ENCODE measurements at regions not wholly inside any gene's neighbourhood (a gene's known extent, or its start where the extent isn't known, plus 50 kb on each side); places are given as distances from the start of the nearest gene placed in this dataset.

- Histone ChIP-seq H2AFZ (no peak overlapping the region), H3K9me2 (replicated peaks; ENCODE audit: insufficient read depth) (no peaks in the 10 kb centered on the region), H3K4me1 (ENCODE audit: insufficient read depth) (no peaks in the 10 kb centered on the region), H3K9me3 (ENCODE audit: low read depth) (no peaks in the 10 kb centered on the region), H3K36me3 (replicated peaks; ENCODE audit: insufficient read depth, low read depth) (no peaks in the 10 kb centered on the region), H3K27ac (no peak overlapping the region), H3K27me3 (no peaks in the 10 kb centered on the region), H3K4me3 (no peak overlapping the region), H4K20me1 (ENCODE audit: insufficient read depth, poor library complexity, severe bottlenecking) (no peaks in the 10 kb centered on the region), H3K4me2 (no peak overlapping the region), H3K79me2 (no peaks in the 10 kb centered on the region)
- DNase-seq (ENCODE audit: low spot score), result no peak
- TF ChIP-seq EZH2 (IDR thresholded peaks at IDR 0.05; ENCODE audit: borderline replicate concordance), result no peak
- 100% methylated on average over 1 of the region's 1 CpG for WGBS (ENCODE audit: low lambda C conversion rate, missing lambda C conversion rate)
Observed at GRCh38 chr2:196384729-196385128, 213.4 kb upstream of the STK17B start.

GRCh38 chr2:196389670-196390069, 218.3 kb upstream of the STK17B start:
- Histone ChIP-seq H3K4me3 (no peak overlapping the region), H3K79me2 (no peaks in the 10 kb centered on the region), H3K36me3 (replicated peaks; ENCODE audit: insufficient read depth, low read depth) (no peaks in the 10 kb centered on the region), H3K4me2 (no peak overlapping the region), H3K27me3 (no peaks in the 10 kb centered on the region), H3K9me3 (ENCODE audit: low read depth) (no peaks in the 10 kb centered on the region), H3K27ac (no peak overlapping the region), H3K4me1 (ENCODE audit: insufficient read depth) (no peaks in the 10 kb centered on the region), H3K9me2 (replicated peaks; ENCODE audit: insufficient read depth) (no peaks in the 10 kb centered on the region), H2AFZ (no peak overlapping the region), H4K20me1 (ENCODE audit: insufficient read depth, poor library complexity, severe bottlenecking) (no peaks in the 10 kb centered on the region)
- no peak for DNase-seq (ENCODE audit: low spot score)
- TF ChIP-seq, protein P1, sequence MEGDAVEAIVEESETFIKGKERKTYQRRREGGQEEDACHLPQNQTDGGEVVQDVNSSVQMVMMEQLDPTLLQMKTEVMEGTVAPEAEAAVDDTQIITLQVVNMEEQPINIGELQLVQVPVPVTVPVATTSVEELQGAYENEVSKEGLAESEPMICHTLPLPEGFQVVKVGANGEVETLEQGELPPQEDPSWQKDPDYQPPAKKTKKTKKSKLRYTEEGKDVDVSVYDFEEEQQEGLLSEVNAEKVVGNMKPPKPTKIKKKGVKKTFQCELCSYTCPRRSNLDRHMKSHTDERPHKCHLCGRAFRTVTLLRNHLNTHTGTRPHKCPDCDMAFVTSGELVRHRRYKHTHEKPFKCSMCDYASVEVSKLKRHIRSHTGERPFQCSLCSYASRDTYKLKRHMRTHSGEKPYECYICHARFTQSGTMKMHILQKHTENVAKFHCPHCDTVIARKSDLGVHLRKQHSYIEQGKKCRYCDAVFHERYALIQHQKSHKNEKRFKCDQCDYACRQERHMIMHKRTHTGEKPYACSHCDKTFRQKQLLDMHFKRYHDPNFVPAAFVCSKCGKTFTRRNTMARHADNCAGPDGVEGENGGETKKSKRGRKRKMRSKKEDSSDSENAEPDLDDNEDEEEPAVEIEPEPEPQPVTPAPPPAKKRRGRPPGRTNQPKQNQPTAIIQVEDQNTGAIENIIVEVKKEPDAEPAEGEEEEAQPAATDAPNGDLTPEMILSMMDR (IDR thresholded peaks at IDR 0.05; ENCODE audit: poor library complexity), result no peak
- TF ChIP-seq EZH2phosphoT487 (IDR thresholded peaks at IDR 0.05; ENCODE audit: low read depth, severe bottlenecking, unreplicated experiment) (no peak), EZH2 (IDR thresholded peaks at IDR 0.05; ENCODE audit: borderline replicate concordance) (no peak)

GRCh38 chr2:196390243-196391148, 219.1 kb upstream of the STK17B start:
- Histone ChIP-seq H3K9me3 (ENCODE audit: low read depth) (no peaks in the 10 kb centered on the region), H3K4me3 (no peak overlapping the region), H3K4me1 (ENCODE audit: insufficient read depth) (no peaks in the 10 kb centered on the region), H3K4me2 (no peak overlapping the region), H3K9me2 (replicated peaks; ENCODE audit: insufficient read depth) (no peaks in the 10 kb centered on the region), H3K79me2 (no peaks in the 10 kb centered on the region), H4K20me1 (ENCODE audit: insufficient read depth, poor library complexity, severe bottlenecking) (no peaks in the 10 kb centered on the region), H2AFZ (no peak overlapping the region), H3K27me3 (no peaks in the 10 kb centered on the region), H3K27ac (no peak overlapping the region), H3K36me3 (replicated peaks; ENCODE audit: insufficient read depth, low read depth) (no peaks in the 10 kb centered on the region)
- TF ChIP-seq EZH2 (IDR thresholded peaks at IDR 0.05; ENCODE audit: borderline replicate concordance) (no peak), EZH2phosphoT487 (IDR thresholded peaks at IDR 0.05; ENCODE audit: low read depth, severe bottlenecking, unreplicated experiment) (no peak)
- TF ChIP-seq, protein P1 (IDR thresholded peaks at IDR 0.05; ENCODE audit: poor library complexity), result no peak
- DNase-seq (ENCODE audit: low spot score), result no peak
- 92% methylated on average over 6 of the region's 6 CpGs for WGBS (ENCODE audit: low lambda C conversion rate, missing lambda C conversion rate)

GRCh38 chr2:196391149-196391479, 219.7 kb upstream of the STK17B start:
- Histone ChIP-seq H3K9me3 (ENCODE audit: low read depth) (no peaks in the 10 kb centered on the region), H2AFZ (no peak overlapping the region), H3K27me3 (no peaks in the 10 kb centered on the region), H3K79me2 (no peaks in the 10 kb centered on the region), H3K36me3 (replicated peaks; ENCODE audit: insufficient read depth, low read depth) (no peaks in the 10 kb centered on the region), H3K27ac (no peak overlapping the region), H3K9me2 (replicated peaks; ENCODE audit: insufficient read depth) (no peaks in the 10 kb centered on the region), H3K4me1 (ENCODE audit: insufficient read depth) (no peaks in the 10 kb centered on the region), H4K20me1 (ENCODE audit: insufficient read depth, poor library complexity, severe bottlenecking) (no peaks in the 10 kb centered on the region), H3K4me3 (no peak overlapping the region), H3K4me2 (no peak overlapping the region)
- 100% methylated on average over 1 of the region's 1 CpG for WGBS (ENCODE audit: low lambda C conversion rate, missing lambda C conversion rate)
- TF ChIP-seq, protein P1 (IDR thresholded peaks at IDR 0.05; ENCODE audit: poor library complexity), result no peak
- TF ChIP-seq EZH2 (IDR thresholded peaks at IDR 0.05; ENCODE audit: borderline replicate concordance), result no peak
- no peak for TF ChIP-seq EZH2phosphoT487 (IDR thresholded peaks at IDR 0.05; ENCODE audit: low read depth, severe bottlenecking, unreplicated experiment)
- DNase-seq (ENCODE audit: low spot score), result no peak

All from hepatocyte (in vitro differentiated cells).